Cerebellar nuclear complex (tissue), 1 donor: ENCODE measurements at regions not wholly inside any gene's neighbourhood (a gene's known extent, or its start where the extent isn't known, plus 50 kb on each side); places are given as distances from the start of the nearest gene placed in this dataset.

ENCODE experiments used
- DNase-seq, 2 experiments: peaks; one replicate each; lab custom pipeline; 2025; lab: John Stamatoyannopoulos, UW

DNA sequence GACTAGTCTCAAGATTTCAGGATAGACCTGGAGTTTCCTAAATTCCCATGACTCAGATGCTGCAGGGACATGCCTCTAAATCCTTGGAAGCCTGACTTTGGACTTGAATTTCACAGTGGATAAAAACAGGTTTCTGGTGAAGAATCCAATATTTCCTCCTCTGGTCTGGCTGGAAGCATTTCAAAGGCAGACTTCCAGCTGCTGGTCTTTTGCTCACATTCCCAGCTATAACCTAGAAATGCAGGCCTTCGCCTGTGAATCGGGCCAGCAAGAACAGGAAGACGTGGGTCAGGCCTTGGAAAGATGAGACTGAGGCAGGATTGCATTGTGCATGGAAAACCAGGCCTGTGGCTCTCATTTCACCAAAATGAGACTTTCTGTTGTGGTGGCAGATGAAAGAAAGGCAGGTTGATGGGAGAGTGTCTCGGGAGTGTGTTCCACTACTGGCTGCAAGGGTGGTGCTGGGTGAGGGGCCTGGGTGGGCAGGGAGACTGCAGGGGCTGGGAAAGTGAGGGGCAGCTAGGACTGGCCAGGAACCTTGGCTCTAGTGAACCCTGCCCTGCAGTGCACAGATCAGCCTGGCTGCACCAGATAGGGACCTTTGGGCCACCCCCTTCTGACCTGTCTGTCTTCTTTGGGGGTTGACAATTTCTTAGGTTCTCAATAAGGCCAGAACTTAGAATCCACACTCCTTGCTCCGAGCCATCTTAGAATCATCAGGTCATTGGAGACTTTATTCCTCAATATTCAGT is 488.8 kb upstream of the MKI67 start:
- no peak for DNase-seq

DNA sequence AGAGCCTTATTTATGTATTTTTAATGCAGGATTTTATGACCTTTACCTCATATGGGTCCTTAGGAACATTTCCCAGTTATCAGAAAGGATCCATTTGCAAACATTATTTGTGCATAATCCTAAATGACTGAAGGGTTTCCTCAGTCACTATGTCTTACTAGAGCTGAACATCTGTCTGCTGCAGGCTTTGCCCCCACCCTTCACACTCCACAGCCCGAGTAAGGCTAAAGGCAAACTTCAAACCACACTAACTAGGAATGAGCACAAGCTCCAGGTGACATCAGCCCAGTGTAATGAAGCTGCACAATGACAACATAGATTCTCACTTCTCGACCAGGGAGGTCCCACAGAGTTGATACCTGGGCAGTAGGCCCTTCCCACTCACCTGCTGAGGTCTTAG is 491.3 kb upstream of the MKI67 start:
- DNase-seq, result no peak

DNA sequence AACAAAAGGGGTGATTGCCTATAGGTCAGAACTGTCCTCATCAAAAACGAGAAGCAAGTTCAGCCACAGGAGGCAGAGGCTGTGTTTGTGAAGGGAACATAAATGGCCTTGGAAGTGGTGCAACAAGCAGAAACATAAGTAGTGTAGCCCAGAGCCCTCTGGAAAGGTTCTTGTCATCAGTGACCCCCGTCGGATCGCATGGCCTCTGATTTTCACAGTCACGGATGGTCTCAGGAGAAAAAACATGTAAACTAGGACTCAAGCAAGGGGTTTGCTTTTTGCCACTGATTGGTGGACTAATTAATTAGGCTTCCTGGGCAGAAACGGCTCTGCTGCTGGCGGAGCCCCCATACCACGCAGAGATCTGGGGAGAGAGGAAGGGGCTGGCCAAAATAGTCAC is 496.5 kb upstream of the MKI67 start:
- DNase-seq, result no peak

GRCh38 chr10:128623776-128624175 is 497.6 kb upstream of the MKI67 start:
- DNase-seq, result no peak

GRCh38 chr10:128624656-128625530 is 498.7 kb upstream of the MKI67 start:
- DNase-seq, result no peak

DNA sequence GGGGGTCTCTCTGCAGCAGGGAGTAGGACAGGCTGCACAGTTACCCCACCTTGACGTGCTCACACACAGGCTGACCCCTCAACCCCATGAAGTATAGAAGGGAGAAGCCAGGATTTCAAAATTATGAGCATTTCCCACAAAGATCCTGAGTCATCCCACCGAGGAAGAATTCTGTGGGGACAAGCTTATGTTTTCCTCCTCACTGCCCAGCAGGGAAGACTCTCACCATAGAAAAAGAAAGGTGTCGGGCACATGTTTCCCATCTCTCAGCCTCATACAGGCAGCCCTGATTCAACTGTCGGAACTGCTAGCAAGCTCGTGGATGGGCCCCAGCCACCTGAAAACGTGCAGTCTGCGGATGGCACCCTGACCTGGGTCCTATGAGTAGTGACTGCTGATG is 499.7 kb upstream of the MKI67 start:
- no peak for DNase-seq

DNA sequence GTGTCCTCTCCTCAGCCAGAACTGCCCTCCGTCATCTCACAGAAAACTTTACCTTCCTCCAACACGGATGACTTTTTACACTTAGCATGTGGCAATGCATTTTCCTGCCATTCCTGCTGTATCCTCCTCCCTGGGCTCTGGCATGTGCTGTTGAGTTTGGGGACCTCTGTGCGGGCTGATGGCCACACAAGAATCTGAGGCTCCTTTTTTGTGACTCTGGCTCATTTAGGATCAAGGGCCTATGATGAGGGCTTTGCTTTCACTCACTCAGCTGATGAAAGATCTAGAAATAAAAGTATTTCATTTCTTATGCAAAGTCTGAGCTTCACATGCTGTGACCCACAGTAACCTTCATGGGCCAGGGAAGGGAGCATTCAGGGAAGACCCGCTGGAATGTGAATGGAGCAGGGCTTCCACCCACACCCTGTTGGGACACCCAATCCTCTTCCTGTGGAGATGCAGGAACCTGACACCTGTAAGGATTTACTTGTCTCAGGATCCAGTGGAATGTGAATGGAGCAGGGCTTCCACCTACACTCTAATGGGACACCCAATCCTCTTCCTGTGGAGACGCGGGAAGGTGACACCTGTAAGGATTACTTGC is 500.3 kb upstream of the MKI67 start:
- DNase-seq, result no peak

- no peak for DNase-seq
Measured at GRCh38 chr10:128627811-128628210, 501.6 kb upstream of the MKI67 start.

GRCh38 chr10:128628252-128628651 is 502.0 kb upstream of the MKI67 start:
- no peak for DNase-seq

DNA sequence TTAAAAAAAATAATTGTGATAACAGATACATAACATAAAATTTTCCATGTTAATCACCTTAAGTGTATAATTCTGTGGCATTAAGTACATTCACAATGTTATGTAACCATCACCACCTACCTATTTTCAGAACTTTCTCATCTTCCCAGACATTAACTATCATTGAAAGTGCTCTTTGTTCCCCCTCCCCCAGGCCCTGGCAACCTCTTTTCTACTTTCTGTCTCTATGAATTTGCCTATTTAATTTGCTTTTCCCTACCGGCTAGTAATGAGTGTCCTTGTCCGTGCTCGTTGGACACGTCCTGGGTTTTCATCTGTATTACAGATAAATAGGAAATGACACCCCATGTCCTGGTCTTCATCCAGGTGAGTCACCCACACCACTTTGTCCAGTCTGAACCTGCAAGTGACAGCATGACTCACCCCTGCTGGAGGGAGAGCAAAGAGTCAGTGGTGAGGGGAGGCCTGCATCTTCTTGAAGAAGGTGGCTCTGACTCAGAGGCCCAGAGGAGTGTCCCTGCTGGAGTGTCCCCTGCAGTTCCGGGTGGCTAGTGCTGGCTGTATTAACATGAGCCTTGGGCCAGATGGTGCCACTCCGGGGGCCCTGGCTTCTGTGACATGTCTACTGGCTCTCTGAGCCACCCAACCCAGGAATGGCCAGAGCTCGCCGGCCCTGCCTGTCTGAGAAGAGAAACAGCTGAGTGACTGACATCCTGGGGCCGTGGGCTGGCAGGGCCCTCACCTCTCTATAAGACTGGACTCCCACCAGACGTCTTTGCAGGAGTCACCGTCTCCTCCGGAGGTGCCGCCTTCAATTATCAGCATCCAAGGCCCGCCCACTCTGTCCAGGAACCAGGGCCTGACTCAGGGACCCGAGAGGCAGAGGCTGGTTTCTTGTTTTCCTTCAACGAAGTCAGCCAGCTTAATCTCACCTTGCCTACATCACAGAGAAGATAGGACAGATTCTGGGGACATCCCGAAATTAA is 503.2 kb upstream of the MKI67 start:
- DNase-seq, result no peak

DNA sequence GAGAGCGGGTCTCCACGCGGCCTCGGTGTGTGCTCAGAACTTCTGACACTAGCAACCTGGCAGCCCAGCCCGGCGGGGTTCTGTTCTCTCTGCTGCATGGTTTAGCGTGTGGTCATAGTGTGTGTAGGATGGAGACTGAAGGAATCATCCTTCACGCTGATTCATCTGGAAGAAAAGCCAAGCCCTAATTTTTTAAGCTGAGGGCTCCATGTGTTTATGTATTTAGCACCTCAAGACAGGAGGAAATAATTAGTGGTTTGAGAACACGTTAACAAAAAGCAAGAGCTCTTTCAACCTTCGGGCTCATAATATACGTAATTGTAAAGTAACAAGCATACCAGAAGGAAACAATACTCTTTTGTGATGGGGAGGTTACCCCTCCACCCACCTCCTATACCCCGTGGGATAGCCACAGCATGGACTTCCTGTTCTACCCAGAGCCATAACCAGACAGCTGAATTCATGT is 504.6 kb upstream of the MKI67 start:
- DNase-seq, result no peak

DNA sequence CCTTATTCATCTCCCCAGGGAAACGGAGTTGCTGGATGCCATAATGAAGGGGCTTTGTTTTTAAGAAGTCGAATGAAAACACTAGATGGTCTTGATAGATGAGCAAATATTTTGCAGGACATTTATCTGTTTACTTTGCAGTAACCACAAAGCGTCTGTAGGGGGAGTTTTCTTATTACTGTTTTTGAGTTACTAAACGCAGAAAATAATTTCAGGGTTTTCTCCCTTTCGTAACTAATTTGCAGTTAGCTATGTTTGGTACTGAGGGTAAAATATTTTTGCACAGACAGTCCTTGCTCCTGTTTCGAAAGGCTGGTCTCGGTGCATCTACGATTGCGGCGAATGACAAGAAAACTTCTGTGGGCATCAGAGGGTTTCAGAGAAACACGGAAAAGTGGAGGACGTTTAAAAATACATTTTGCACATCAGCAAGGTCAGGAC is 505.6 kb upstream of the MKI67 start:
- no peak for DNase-seq

- DNase-seq, result no peak
Measured at GRCh38 chr10:128632694-128633093, 506.5 kb upstream of the MKI67 start.

GRCh38 chr10:128633864-128634540 is 507.8 kb upstream of the MKI67 start:
- no peak for DNase-seq

DNA sequence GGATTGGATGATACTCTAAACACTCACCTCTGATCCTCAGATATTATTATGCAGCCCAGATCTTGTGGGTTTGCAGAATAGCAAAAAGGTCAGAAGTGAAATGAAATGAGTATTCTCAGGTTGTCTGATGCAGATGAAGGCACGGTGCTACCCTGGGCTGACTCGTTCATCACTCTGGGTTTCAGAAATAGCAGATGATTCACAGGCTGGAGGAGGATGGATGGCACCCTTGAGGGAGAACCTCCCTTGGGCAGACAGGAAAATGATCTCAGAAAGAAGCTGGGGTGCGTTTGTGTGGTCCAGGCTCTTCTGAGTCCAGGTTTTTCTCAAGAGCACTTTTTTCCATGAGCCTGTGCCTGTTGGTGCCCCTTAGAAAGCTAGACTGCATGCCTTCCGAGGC is 515.8 kb upstream of the MKI67 start:
- DNase-seq, result no peak

- no peak for DNase-seq
Measured at GRCh38 chr10:128642502-128642901, 516.3 kb upstream of the MKI67 start.

- no peak for DNase-seq
Measured at GRCh38 chr10:128643658-128644057, 517.4 kb upstream of the MKI67 start.

DNA sequence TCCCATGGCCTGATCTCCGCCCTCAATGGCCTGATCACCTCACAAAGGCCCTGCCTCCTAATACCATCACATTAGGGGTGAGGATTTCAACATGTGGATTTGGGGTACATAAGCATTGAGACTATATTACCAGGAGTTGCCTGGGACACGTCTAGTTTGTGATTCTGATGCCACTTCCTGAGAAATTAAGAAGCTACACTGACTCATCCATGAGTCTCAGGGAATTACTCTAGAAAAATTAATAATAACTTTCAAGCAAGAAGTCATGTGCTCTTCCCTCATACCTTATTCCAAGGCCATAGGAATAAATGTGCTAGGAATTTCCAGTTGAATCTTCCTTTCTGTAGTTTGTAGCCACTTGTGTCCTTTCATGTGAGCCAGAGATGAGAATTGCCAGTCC is 519.3 kb upstream of the MKI67 start:
- no peak for DNase-seq

DNA sequence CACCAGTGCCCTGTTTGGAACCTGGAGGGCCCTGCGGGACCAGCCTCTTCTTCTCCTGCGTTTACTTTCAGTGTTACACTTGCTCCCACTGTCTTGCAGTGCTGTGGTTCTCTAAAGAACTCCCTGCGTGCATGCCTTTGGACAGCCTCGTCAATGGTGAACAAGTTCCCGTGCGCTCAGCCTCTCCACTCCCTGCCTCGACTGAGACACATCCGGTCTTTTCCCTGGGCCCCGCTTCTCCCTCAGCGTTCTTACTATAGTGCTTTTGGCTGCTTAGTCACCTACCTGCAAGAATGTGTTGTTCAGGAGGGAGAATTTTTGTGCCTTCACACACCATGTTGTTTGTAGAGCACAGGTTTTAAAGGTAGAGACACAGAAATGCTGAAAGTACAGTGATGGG is 520.7 kb upstream of the MKI67 start:
- no peak for DNase-seq

GRCh38 chr10:128657548-128657947 is 531.3 kb upstream of the MKI67 start:
- no peak for DNase-seq

DNA sequence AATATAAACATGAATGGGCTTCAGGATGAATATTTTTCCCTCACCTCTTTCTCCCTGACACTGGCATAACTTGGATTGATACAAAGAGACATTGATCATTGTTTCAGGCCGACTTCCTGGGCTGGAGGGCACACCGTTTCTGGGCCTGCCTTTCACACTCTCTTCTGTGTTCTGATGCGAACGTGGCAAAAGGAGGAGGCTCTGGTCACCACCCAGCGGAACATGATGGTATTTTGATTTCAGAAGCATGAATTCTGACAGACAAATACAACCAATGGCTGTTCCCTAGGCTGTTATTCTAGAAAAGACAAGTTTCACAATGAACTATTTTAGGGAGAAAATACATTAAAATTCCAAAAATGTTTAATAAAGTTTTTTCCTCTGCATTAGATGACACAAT is 534.5 kb upstream of the MKI67 start:
- no peak for DNase-seq
